NCI-H146 treated with DMSO at 0.1 percent for 48 hours (cell line): ENCODE measurements at regions not wholly inside any gene's neighbourhood (a gene's known extent, or its start where the extent isn't known, plus 50 kb on each side); places are given as distances from the start of the nearest gene placed in this dataset.

Source experiments
- DNase-seq: peaks from one replicate; lab custom pipeline; 2025; ENCODE audit not compliant: unreplicated experiment; lab: John Stamatoyannopoulos, UW

GRCh38 chr20:39376788-39377187 lies 414.6 kb downstream of the DHX35 start:
- no peak for DNase-seq

- DNase-seq: no peak
Measured at GRCh38 chr20:39364320-39364719, 402.2 kb downstream of the DHX35 start.

DNA sequence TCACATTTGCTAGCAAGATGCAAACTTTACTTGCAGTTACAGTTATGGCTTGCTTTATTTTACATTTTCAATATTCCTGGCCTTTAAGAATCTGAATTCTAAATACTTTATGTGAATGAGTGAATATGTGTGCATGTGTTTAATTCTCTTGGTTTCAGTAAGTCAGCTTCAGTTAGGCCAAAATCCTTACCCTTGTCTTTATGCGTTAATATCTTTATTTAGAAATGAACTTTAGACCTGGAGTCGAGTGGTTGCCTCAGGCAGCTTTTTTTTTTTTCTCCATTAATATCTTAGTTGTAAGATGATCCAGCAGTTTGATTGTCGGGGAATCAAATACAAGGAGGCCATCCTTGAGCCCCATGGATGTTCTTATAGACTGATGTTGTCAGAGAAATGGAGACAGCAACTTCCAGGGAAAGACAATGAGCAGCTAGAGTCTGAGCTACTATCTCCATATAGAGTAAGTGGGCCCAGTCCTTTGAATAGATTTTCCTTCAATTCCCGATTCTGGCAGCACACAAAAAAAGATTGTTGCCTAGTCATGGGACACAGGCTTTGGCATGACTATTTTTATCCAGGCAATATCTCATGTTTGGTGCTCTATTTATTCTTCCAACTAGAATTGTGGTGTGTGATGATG lies 398.0 kb downstream of the DHX35 start:
- DNase-seq: no peak

DNA sequence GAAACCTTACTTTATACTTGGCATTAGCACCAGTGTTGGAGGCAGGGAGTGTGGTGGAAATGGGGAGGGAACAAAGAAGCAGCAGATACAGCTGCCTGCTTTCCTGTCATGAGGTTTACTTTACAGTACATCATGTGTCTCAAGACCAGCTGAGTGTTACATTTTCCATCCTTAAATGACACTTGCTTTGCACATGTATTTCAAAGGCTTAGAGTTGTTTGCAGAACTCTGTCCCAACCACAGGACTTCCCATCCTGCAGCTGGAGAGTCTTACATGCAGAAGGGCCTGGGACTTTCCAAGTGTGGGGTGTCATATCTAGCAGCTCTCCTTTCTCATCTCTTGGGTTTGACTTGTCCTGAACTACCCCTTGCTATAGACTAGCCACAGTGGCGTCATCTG lies 395.9 kb downstream of the DHX35 start:
- no peak for DNase-seq

- DNase-seq: no peak
Measured at GRCh38 chr20:39356908-39357307, 394.8 kb downstream of the DHX35 start.

- DNase-seq: no peak
Measured at GRCh38 chr20:39349240-39349639, 387.1 kb downstream of the DHX35 start.

GRCh38 chr20:39347626-39348025 lies 385.5 kb downstream of the DHX35 start:
- DNase-seq: no peak

DNA sequence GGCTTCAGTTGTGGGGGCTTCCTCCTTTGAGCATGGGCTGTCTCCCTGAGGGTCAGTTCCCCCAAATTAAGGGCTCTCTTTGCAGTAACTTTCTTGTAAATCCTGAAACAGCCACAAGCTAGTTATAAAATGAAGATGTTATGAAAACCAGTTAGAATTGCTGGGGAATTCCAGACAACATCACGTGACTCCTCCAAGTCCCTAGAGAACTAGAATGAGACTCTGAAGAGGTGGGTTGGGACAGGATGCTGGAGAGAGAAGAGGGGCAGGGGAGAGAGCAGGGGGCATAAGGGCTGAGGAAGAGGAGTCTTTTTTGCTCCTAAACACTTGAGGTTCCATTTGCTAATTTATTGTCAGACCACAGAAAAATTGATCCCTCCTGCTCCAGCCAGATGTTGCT lies 380.3 kb downstream of the DHX35 start:
- DNase-seq: no peak

GRCh38 chr20:39338469-39339376 lies 376.6 kb downstream of the DHX35 start:
- DNase-seq: no peak

DNA sequence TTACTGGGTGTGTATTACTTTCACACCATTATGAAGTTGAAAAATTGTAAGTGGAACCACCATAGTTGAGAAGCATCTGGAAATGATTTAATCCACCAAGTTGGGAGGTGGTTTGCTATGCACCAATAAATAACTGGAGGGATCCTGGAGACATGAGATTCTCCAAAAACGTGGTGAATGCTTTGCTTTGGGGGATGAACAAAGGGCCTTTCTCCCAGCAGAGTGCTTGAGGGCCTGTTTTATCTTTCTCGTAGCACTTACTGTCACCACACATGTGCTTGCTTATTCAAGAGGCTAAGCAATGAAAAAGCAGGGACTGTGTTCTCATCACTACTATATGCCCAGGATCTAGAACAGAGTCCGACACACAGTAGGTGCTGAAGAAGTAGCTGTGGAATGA lies 371.1 kb downstream of the DHX35 start:
- DNase-seq: no peak

- DNase-seq: no peak
Measured at GRCh38 chr20:39328347-39328746, 366.2 kb downstream of the DHX35 start.

DNA sequence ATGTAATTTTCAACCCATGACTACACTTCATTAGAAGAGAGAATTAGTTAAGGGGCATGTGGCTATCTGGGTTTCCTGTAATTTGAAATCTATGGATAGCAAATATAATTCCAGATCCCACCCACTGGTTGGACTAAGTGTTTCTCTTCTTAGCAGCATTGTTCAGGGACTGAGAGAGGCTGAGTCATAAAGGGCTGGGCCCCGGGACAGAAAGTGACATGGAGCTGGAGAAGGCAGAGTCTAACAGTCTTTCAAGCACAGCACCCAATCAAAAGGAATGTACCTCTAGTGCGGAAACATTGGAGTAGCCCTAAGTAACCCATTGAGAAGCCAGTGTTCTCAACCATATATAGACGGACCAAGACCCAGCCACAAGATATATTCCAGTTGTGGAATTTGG lies 363.9 kb downstream of the DHX35 start:
- no peak for DNase-seq

- DNase-seq: no peak
Measured at GRCh38 chr20:39318911-39319310, 356.8 kb downstream of the DHX35 start.

DNA sequence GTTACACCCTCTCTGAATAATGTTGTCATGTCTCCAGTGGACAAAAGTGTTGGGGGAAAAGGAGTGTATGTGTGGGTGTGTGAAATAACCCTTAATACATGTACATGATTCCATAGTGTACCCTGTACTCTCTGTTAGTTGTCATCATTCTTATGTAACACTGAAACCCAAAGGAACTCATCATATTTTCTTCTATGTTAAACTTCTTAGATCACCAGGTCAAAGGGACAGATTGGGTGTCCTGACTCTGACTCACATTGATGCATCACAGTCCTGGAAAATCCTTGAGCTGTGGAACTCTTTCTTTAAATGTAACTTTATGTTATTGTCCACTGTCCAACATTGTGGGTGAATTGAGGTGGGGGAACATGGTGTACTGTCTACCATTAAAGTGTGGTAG lies 350.5 kb downstream of the DHX35 start:
- no peak for DNase-seq

- no peak for DNase-seq
Measured at GRCh38 chr20:39311851-39312506, 349.8 kb downstream of the DHX35 start.

DNA sequence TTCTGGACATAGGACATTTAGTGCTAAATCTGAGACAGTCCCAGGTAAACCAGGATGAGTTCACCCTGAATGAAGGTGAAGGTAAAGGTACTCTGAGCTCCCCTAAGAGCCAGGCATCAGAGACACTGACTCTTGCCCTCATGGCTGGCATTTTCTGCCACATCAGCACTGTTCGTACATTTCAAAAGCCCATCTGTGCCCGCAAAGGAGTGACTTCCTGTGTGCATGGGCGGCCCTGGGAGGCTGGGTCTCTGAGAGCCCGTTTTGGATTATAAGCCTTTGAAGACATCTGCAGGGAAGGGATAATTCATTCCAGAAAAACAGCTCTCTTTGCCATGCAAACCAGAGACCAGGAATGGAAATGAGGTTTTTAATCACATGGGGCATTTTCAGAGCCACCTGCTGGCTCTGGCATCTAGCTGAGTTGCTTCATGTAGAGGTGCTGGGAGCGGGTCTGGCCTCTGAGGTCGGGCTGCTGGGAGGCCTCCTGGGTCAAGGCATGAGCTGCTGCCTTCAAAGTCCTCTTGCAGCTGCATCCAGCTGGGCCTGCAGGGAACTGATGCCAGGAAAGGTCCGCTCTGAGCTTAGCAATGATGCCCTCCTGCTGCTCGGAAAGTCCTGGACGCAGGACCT lies 348.3 kb downstream of the DHX35 start:
- no peak for DNase-seq

- DNase-seq: no peak
Measured at GRCh38 chr20:39309458-39309857, 347.3 kb downstream of the DHX35 start.

- no peak for DNase-seq
Measured at GRCh38 chr20:39302312-39302711, 340.2 kb downstream of the DHX35 start.

DNA sequence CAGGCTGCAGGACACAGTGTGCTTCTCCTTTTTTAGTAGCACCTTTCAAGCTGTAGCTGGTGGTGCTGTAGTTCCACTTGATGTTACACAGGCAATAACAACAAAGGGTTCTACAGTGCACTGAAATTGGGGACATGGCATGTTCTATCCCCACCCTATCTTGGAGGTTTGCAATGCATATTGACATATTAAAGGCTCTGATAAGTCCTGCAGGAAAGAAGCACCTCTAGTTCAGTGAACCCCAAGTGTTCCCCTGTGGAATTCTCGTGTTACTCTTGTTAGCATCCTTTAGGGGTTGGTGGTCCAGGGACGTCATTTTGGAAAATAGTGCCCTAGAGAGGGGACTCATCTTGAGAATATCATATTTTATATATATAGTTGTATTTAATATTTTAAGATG lies 337.6 kb downstream of the DHX35 start:
- DNase-seq: no peak

- no peak for DNase-seq
Measured at GRCh38 chr20:39298571-39299506, 336.7 kb downstream of the DHX35 start.
